ENCODE measurements at regions not wholly inside any gene's neighbourhood (a gene's known extent, or its start where the extent isn't known, plus 50 kb on each side); places are given as distances from the start of the nearest gene placed in this dataset.

DNA sequence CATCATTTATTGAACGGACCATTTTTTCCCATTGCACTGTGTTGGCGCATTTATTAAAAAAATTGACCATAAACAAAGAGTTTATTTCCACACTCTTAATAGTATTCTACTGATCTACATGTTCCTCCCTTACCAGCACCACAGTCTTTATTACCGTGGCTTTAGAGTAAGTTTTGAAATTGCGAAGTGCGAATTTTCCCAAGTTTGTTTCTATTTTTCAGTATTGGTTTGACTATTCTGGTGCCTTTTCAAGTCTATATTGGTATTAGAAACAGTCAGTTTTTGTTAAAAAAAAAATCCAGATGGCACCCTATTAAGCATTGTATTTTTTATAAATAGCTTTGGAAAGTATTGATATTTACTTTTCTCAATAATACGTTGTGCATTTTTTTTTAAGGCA lies 795.1 kb upstream of the HS6ST1 start:
- no peak for DNase-seq

DNA sequence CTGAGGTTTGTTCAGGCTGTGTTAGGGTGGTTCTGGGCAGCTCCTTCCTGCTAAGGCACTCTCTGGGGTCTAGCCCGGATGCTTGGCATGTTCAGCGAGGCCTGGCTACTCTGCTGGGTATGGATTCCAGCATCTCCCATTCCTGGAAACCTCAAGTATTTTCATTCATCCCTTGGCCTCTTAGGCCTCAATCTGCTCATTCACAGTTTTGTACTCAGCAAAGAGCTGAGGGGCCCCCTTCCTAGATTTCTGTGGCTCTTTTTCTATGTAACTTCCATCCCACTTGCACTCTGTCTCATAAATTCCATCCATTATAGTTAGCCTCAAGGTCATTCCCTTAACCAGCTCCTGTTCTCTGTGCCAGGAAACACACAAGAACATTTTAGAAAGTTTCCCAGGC lies 798.8 kb upstream of the HS6ST1 start:
- DNase-seq = no peak

DNA sequence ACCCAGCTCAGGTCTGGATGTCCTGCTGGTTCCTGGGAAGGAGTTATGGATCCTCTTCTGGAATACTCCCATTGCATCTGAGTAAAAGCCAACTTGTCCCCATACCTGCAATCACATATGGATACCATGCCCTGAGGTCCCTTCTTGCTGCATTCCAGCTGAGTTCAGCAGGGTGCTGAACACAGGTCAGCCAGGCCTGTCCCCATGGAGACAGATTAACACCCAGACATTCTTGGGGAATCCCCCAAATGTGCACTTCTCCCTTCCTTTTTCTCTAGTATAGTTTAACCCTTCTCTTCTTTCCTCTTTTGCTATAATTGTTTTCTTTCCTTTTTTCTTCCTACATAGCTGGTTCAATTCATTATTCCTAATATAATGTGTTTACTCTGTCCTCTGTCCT lies 799.6 kb upstream of the HS6ST1 start:
- DNase-seq = no peak

- no peak for DNase-seq
Observed at GRCh38 chr2:129129087-129129486, 810.4 kb upstream of the HS6ST1 start.

DNA sequence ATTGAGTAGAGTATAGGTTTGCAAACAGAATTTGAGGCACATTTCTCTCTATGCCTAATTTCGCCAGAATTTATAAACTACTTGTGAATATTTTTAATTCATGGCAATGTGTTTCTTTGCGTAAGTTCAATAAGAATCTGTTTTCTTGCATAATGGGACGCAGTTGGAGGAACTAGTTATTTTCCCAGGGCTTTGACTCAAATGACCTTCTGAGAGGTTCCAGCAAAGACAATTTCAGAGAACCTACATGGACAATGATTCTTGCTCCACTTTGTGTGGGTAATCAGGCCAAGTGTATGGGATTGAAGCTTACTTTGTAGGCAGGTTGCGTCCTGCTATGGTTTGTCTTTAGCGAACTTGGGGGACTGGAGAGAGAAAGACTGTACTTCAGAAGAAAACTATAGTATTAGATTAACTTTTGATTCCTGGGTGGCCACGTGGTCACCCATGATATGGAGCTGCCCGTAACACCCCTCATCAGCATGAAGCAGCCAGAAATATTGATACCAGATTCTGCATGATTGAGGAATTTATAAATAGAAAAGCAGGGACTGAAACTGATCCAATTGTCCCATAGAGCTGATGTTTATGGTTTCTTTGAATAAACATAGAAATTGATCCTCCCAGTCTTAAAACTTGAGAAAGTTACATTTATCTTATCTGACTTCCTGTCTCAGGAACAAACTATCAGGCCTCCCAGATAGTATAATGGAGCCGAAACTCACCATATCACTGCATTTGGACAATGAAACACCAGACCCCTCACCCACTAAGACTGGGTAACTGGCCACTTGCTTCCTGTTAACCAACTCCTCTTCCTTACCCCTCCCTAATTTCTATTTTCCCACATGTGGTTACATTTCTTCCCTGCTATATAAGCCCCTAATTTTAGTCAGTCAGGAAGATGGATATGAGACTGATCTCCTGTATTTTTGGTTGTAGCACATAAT lies 815.3 kb upstream of the HS6ST1 start:
- DNase-seq = no peak

DNA sequence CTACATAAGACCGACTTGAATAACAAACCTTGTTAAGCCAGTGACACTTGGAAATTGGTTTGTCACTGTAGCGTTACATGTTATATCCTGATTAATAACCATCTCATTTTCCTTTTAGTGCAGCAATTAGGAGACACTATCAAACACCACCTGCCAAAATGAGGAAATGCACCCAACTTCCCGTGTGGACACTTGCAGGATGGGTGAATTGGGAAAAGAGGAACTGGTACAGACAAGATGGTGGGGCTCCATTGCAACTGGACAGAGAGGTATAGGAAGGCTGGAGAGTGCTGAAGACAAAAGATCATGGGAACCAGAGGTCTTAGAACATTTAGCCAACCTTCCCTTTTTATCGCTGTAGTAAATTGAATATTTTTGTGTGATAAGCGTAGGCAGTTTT lies 816.3 kb upstream of the HS6ST1 start:
- no peak for DNase-seq

DNA sequence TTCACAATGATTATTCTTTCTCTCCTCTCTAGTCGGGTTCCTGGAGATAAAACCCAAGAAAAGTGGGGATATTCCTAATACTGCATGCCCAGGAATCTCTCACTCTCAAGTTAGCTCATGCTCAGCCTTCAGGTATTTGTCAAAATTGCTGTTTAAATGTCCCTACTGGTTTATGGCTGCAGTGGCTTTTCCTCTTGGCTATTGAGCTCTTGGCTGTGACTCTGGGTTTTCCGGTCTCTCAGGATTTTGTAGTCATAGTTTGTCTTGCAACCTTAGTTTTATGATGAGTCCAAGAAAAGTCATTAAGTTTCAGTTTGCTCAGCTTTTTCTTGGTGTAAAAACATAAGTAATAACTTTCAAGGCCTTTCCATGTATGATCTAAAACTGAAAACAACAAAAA lies 820.7 kb upstream of the HS6ST1 start:
- DNase-seq = no peak

- no peak for DNase-seq
Observed at GRCh38 chr2:129142465-129142864, 823.8 kb upstream of the HS6ST1 start.

- no peak for DNase-seq
Observed at GRCh38 chr2:129144082-129144791, 825.6 kb upstream of the HS6ST1 start.

- DNase-seq = no peak
Observed at GRCh38 chr2:129152514-129152913, 827.0 kb upstream of the RAB6C start.

DNA sequence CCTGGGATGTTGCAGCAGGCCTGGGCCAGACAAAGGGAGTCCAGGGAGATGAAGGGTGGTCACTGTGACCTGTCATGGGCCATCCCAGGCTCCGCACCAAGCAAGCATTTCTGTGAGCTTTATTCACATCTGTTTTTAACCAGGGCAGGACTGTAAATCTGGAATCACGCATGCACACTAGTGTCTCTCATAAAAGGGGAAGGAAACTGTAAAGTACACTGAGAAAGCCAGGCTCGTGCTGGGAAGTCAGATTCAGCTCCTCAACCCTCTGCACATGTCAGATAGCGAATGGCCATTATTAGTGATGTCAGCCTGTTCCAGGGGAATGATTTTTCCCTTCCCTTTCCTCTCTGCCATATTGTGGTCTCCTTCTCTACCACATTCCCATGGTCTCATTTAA lies 818.6 kb upstream of the RAB6C start:
- DNase-seq = no peak

DNA sequence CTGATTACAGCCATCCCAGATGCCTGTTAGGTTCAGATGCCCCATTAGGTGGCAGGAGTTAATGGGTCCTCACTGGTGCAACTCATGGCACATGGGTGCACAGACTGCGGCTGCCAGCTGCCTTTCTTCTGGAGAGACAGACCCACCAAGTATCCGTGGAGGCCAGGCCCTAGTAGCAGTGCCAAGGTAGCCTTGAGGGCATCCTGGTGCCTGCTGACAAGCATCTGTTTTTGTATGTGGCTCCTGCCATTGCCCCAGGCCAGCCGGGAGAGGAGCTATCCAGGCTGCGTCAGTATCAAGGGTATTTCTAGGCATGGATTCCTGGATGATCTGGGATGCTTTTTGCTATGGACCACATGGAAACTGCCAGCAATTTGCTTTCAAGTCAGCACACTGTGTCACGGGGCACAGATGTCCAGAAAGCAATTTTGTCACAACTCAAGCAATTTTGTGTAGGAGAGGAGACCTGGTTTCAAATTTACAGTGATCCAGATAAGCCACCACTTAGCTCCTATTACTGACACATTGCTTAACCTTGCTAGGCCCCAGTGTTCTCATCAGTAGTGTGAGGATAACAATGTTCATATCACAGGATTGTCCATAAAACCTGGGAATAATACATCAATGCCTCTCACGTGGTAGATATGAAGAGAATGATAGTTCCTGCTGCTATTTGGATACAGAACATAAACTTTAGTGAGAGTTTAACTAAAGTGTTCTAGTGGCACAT lies 815.1 kb upstream of the RAB6C start:
- DNase-seq = no peak

DNA sequence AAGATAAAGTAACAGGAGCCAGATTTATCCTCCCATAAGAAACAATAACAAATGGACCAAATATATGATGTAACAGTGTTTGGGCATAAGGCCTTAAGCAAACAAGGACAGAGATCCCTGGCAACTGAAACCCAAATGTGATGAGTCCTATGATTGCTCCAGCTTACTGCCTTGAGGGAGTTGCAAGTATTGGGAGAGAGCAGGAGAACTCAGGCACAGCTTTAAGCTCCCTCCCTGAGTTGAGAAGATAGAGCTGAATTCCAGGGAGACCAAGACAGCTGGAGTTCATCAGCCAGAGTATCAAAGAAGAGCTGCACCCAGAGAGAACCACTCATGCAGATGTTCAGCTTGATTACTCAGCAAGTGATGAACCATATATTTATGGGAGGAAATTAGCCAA lies 814.5 kb upstream of the RAB6C start:
- no peak for DNase-seq

GRCh38 chr2:129167456-129167855 lies 812.0 kb upstream of the RAB6C start:
- no peak for DNase-seq

DNA sequence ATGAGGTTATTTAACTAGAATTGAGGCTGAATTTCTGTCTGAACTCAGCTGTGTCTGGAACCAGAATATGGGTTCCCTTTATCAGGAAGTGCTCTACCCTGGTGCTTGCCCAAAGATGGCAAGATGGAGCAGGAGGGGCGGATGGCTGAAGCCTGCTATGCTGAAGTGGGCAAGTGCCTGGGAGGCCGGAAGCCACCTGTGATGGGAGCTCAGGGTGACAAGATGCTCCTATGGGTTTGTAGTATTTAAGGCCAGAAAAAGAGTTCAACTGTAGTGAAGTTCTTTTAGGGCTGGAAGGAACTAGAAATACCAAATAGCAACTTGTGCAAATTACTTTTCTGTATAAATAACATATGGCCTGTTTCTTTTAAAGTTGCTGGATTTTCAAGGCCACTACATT lies 808.9 kb upstream of the RAB6C start:
- DNase-seq = no peak

GRCh38 chr2:129174143-129174542 lies 805.3 kb upstream of the RAB6C start:
- no peak for DNase-seq

- no peak for DNase-seq
Observed at GRCh38 chr2:129175051-129175450, 804.4 kb upstream of the RAB6C start.

GRCh38 chr2:129176375-129176774 lies 803.1 kb upstream of the RAB6C start:
- DNase-seq = no peak

- no peak for DNase-seq
Observed at GRCh38 chr2:129178356-129178755, 801.1 kb upstream of the RAB6C start.

DNA sequence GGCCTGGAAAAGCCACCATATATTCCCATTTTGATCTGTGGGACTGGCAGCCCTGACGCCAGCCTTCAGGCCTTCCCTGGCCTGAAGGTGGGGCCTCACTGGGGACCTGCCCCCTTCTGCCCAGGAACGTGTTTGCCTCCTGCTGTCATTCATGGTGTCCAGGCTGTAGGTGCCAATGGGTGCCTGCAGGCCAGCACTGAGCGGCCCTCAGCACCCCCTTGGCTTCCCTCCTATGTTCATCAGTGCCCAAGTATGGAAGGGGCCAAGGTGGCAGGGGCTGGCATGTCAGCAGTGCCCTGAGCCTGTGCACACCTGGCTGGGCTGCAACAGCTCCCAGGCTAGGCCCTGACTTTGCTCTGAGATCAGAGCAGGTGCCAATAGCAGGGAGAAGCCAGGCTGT lies 800.3 kb upstream of the RAB6C start:
- no peak for DNase-seq

GRCh38 chr2:129180124-129180716 lies 799.2 kb upstream of the RAB6C start:
- DNase-seq = no peak

GRCh38 chr2:129181433-129181832 lies 798.0 kb upstream of the RAB6C start:
- DNase-seq = no peak

DNA sequence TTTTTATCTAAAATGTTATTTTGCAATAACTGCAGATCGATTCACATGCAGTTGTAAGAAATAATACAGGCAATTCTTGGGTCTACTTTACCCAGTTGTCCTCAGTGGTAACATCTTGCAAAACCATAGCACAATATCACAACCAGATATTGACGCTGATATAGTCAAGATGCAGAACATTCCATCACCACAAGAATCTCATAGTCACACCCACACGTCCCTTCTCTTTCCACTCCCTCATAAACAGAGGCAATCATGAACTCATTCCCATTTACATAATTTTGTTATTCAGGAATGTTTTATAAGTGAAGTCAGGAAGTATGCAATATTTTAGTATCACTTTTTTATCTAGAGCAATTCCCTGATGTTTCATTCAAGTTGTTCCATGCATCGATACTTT lies 797.5 kb upstream of the RAB6C start:
- no peak for DNase-seq
